Activated B cell treated with CpG ODN at 0.5 μM for 24 hours (primary cell): ENCODE measurements at regions not wholly inside any gene's neighbourhood (a gene's known extent, or its start where the extent isn't known, plus 50 kb on each side); places are given as distances from the start of the nearest gene placed in this dataset.

ENCODE experiments used
- ATAC-seq: fragments of 200-7000 bp; cut with Tn5 transposase; one replicate; pipeline ENCODE4 v1.10.0; 2021; ENCODE audit warnings: low read depth, mild to moderate bottlenecking, moderate library complexity
- CTCF ChIA-PET: fragments of 350-600 bp; sonication (Branson Sonifier 250); formaldehyde crosslinking; loops from one replicate; lab custom pipeline; 2021; ENCODE audit warnings: antibody characterized with exemption; lab: Charles Lee
- POLR2A ChIA-PET: fragments of 350-600 bp; sonication (Branson Sonifier 250); formaldehyde crosslinking; loops from one replicate; lab custom pipeline; 2021; ENCODE audit warnings: antibody characterized with exemption; lab: Charles Lee
- DNase-seq: peaks from one replicate; pipeline ENCODE4 v3.0.0; 2022
- H3K27ac Mint-ChIP-seq: one replicate; pipeline ENCODE4 v1.8.0; 2020; ENCODE audit warnings: mixed read lengths
- H3K27me3 Mint-ChIP-seq: one replicate; pipeline ENCODE4 v1.8.0; 2021; ENCODE audit warnings: mixed read lengths
- H3K36me3 Mint-ChIP-seq: one replicate; pipeline ENCODE4 v1.8.0; 2021; ENCODE audit warnings: low read depth, mixed read lengths
- H3K4me1 Mint-ChIP-seq: one replicate; pipeline ENCODE4 v1.8.0; 2021; ENCODE audit warnings: mixed read lengths
- H3K4me3 Mint-ChIP-seq: one replicate; pipeline ENCODE4 v1.8.0; 2020; ENCODE audit warnings: mild to moderate bottlenecking, mixed read lengths
- H3K9me3 Mint-ChIP-seq: one replicate; pipeline ENCODE4 v1.8.0; 2020; ENCODE audit warnings: mixed read lengths
- CTCF ChIP-seq: fragments of 200-600 bp; IDR thresholded peaks from one replicate; pipeline ENCODE4 v1.8.0; 2022; ENCODE audit warnings: antibody characterized with exemption, mild to moderate bottlenecking
- intact Hi-C: fragments of 100-400 bp; cut with micrococcal nuclease; formaldehyde crosslinking; loops from one replicate; pipeline ENCODE4 v1.15.1; 2024

- POLR2A ChIA-PET: no interaction called here
- Mint-ChIP-seq H3K4me1 (no peaks in the 10 kb centered on the region), H3K36me3 (no peaks in the 10 kb centered on the region), H3K4me3 (no peak overlapping the region), H3K27me3 (no peaks in the 10 kb centered on the region), H3K9me3 (peaks cover 7% of the 10 kb centered on the region), H3K27ac (no peak overlapping the region)
- CTCF ChIA-PET: no interaction called here
- DNase-seq: no peak
- intact Hi-C loops: no loop called here
- TF ChIP-seq CTCF: no peak
- no peak for ATAC-seq
Measured at GRCh38 chr1:72892461-72892860, 610.1 kb upstream of the NEGR1 start.

- Mint-ChIP-seq H3K36me3 (no peaks in the 10 kb centered on the region), H3K9me3 (peaks cover 7% of the 10 kb centered on the region), H3K27me3 (no peaks in the 10 kb centered on the region), H3K27ac (no peak overlapping the region), H3K4me3 (no peak overlapping the region), H3K4me1 (no peaks in the 10 kb centered on the region)
- no peak for ATAC-seq
- ChIA-PET CTCF (no interaction called here), POLR2A (no interaction called here)
- TF ChIP-seq CTCF: no peak
- intact Hi-C loops: no loop called here
- DNase-seq: no peak
Measured at GRCh38 chr1:72891976-72892375, 609.6 kb upstream of the NEGR1 start.

- TF ChIP-seq CTCF: no peak
- Mint-ChIP-seq H3K27me3 (no peaks in the 10 kb centered on the region), H3K36me3 (no peaks in the 10 kb centered on the region), H3K27ac (no peak overlapping the region), H3K4me1 (no peaks in the 10 kb centered on the region), H3K9me3 (no peaks in the 10 kb centered on the region), H3K4me3 (no peak overlapping the region)
- DNase-seq (no peak), ATAC-seq (no peak)
- intact Hi-C loops: no loop called here
- POLR2A ChIA-PET: no interaction called here
- CTCF ChIA-PET: no interaction called here
Measured at GRCh38 chr1:72885841-72886240, 603.5 kb upstream of the NEGR1 start.

- Mint-ChIP-seq H3K4me1 (no peaks in the 10 kb centered on the region), H3K9me3 (no peaks in the 10 kb centered on the region), H3K27me3 (no peaks in the 10 kb centered on the region), H3K4me3 (no peak overlapping the region), H3K36me3 (no peaks in the 10 kb centered on the region), H3K27ac (no peak overlapping the region)
- intact Hi-C loops: no loop called here
- DNase-seq: no peak
- no peak for ATAC-seq
- no peak for TF ChIP-seq CTCF
- CTCF ChIA-PET: no interaction called here
- POLR2A ChIA-PET: no interaction called here
Measured at GRCh38 chr1:72885017-72885416, 602.7 kb upstream of the NEGR1 start.

- DNase-seq: no peak
- Mint-ChIP-seq H3K27ac (no peak overlapping the region), H3K27me3 (no peaks in the 10 kb centered on the region), H3K9me3 (no peaks in the 10 kb centered on the region), H3K4me1 (no peaks in the 10 kb centered on the region), H3K36me3 (no peaks in the 10 kb centered on the region), H3K4me3 (no peak overlapping the region)
- no peak for TF ChIP-seq CTCF
- ChIA-PET CTCF (no interaction called here), POLR2A (no interaction called here)
- intact Hi-C loops: no loop called here
- no peak for ATAC-seq
Measured at GRCh38 chr1:72869873-72870272, 587.5 kb upstream of the NEGR1 start.
